ENCODE measurements at regions not wholly inside any gene's neighbourhood (a gene's known extent, or its start where the extent isn't known, plus 50 kb on each side); places are given as distances from the start of the nearest gene placed in this dataset.

- CTCF ChIA-PET, result no interaction called here
- DNase-seq (ENCODE audit: low spot score), result peak; percentile 9
- H3K27ac ChIP-seq, result no peak overlapping the region
- no peak for TF ChIP-seq CTCF (conservative IDR thresholded peaks at IDR 0.05; ENCODE audit: low read depth)
- POLR2A ChIA-PET (ENCODE audit: low non-redundant PET), result no interaction called here
Observed at GRCh38 chr16:82523815-82524214, 103.0 kb upstream of the CDH13 start.

- no peak overlapping the region for H3K27ac ChIP-seq
- CTCF ChIA-PET, result no interaction called here
- DNase-seq (ENCODE audit: low spot score), result no peak
- TF ChIP-seq CTCF (conservative IDR thresholded peaks at IDR 0.05; ENCODE audit: low read depth), result no peak
- POLR2A ChIA-PET (ENCODE audit: low non-redundant PET), result no interaction called here
Observed at GRCh38 chr16:82522026-82522425, 104.7 kb upstream of the CDH13 start.

GRCh38 chr16:82518811-82519210 lies 108.0 kb upstream of the CDH13 start:
- ChIA-PET CTCF (no interaction called here), POLR2A (ENCODE audit: low non-redundant PET) (no interaction called here)
- H3K27ac ChIP-seq, result no peak overlapping the region
- no peak for DNase-seq (ENCODE audit: low spot score)
- TF ChIP-seq CTCF (conservative IDR thresholded peaks at IDR 0.05; ENCODE audit: low read depth), result no peak

- H3K27ac ChIP-seq, result no peak overlapping the region
- CTCF ChIA-PET, result interaction anchor here (0.6 kb wide), 1 partner anchor 57 kb away, joined by 3 read pairs; no protein-coding TSS in a partner anchor
- no peak for DNase-seq (ENCODE audit: low spot score)
- POLR2A ChIA-PET (ENCODE audit: low non-redundant PET), result no interaction called here
- TF ChIP-seq CTCF (conservative IDR thresholded peaks at IDR 0.05; ENCODE audit: low read depth), result no peak
Observed at GRCh38 chr16:82514262-82514661, 112.5 kb upstream of the CDH13 start.

- ChIA-PET CTCF (no interaction called here), POLR2A (ENCODE audit: low non-redundant PET) (no interaction called here)
- no peak for DNase-seq (ENCODE audit: low spot score)
- H3K27ac ChIP-seq, result no peak overlapping the region
- TF ChIP-seq CTCF (conservative IDR thresholded peaks at IDR 0.05; ENCODE audit: low read depth), result no peak
Observed at GRCh38 chr16:82510789-82511305, 115.9 kb upstream of the CDH13 start.

GRCh38 chr16:82509691-82510430 lies 116.9 kb upstream of the CDH13 start:
- no peak overlapping the region for H3K27ac ChIP-seq
- DNase-seq (ENCODE audit: low spot score), result no peak
- CTCF ChIA-PET, result interaction anchor here (0.5 kb wide), 2 partner anchors 39 to 705 kb away, joined by 3 to 4 read pairs; no protein-coding TSS in a partner anchor
- no peak for TF ChIP-seq CTCF (conservative IDR thresholded peaks at IDR 0.05; ENCODE audit: low read depth)
- POLR2A ChIA-PET (ENCODE audit: low non-redundant PET), result no interaction called here
